ENCODE measurements at regions not wholly inside any gene's neighbourhood (a gene's known extent, or its start where the extent isn't known, plus 50 kb on each side); places are given as distances from the start of the nearest gene placed in this dataset.

DNA sequence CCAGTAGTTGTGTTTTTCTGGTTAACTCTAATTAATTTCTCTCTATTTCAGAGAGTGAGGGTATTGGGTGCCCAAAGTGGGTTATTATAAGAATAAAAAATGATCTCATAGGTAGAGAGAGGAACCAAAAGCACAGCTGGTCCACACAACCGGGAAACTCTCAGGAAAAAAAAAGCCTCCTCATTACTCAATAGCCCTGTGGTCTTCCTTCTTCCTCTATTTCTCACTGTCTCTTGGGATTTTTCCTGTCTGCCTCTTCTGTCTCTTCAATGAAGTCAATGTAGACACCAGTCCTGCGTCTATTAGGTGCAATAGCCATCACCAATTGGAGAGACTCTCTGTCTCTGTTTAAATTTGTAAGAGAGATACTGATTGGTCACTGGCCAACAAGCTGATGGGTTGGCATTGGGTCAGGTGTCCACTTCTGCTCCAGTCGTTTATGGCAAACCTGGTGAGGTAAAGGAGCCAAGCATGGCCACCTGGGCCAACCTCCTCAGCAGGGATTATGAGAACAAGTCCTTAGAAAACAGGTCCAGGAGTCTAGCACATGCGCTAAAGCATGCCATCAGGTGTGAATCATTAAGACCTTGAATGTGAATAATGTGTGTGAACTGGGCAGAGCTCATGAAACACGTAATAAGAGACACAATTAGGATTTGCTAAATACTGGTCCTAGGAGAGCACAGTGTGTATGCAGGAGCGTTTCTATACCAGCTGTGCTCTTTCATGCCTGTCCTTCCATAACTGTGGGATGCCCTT is 443.0 kb upstream of the RUNX1 start:
- TF ChIP-seq, protein P1, sequence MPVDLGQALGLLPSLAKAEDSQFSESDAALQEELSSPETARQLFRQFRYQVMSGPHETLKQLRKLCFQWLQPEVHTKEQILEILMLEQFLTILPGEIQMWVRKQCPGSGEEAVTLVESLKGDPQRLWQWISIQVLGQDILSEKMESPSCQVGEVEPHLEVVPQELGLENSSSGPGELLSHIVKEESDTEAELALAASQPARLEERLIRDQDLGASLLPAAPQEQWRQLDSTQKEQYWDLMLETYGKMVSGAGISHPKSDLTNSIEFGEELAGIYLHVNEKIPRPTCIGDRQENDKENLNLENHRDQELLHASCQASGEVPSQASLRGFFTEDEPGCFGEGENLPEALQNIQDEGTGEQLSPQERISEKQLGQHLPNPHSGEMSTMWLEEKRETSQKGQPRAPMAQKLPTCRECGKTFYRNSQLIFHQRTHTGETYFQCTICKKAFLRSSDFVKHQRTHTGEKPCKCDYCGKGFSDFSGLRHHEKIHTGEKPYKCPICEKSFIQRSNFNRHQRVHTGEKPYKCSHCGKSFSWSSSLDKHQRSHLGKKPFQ (CRISPR knock-in tag; IDR thresholded peaks at IDR 0.05; ENCODE audit: insufficient replicate concordance) = no peak
- TF ChIP-seq BRCA1 (CRISPR knock-in tag; IDR thresholded peaks at IDR 0.05) (no peak), HNRNPL (IDR thresholded peaks at IDR 0.05; ENCODE audit: low read depth, low read length) (no peak), BHLHE40 (IDR thresholded peaks at IDR 0.05; ENCODE audit: low read length) (no peak), ZNF589 (CRISPR knock-in tag; conservative IDR thresholded peaks at IDR 0.05) (no peak), TARDBP (CRISPR knock-in tag; IDR thresholded peaks at IDR 0.05) (no peak), EZH2 (conservative IDR thresholded peaks at IDR 0.05; ENCODE audit: low read depth, low read length) (no peak)
- TF ChIP-seq, protein P2, sequence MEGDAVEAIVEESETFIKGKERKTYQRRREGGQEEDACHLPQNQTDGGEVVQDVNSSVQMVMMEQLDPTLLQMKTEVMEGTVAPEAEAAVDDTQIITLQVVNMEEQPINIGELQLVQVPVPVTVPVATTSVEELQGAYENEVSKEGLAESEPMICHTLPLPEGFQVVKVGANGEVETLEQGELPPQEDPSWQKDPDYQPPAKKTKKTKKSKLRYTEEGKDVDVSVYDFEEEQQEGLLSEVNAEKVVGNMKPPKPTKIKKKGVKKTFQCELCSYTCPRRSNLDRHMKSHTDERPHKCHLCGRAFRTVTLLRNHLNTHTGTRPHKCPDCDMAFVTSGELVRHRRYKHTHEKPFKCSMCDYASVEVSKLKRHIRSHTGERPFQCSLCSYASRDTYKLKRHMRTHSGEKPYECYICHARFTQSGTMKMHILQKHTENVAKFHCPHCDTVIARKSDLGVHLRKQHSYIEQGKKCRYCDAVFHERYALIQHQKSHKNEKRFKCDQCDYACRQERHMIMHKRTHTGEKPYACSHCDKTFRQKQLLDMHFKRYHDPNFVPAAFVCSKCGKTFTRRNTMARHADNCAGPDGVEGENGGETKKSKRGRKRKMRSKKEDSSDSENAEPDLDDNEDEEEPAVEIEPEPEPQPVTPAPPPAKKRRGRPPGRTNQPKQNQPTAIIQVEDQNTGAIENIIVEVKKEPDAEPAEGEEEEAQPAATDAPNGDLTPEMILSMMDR (CRISPR knock-in tag; IDR thresholded peaks at IDR 0.05) = no peak

All from HepG2 (cell line).